GM19351 (cell line): ENCODE measurements at regions not wholly inside any gene's neighbourhood (a gene's known extent, or its start where the extent isn't known, plus 50 kb on each side); places are given as distances from the start of the nearest gene placed in this dataset.
"Not testable (repeated sequence)": the region's sequence is repeated elsewhere in the genome, so short reads cannot be mapped to it uniquely, and the experiment has no call there.

ENCODE experiments used
- ATAC-seq: cut with Tn5 transposase; IDR thresholded peaks from one replicate; pipeline ENCODE4 v1.9.1; 2021; ENCODE audit warnings: mild to moderate bottlenecking, moderate library complexity; ENCODE audit not compliant: unreplicated experiment

DNA sequence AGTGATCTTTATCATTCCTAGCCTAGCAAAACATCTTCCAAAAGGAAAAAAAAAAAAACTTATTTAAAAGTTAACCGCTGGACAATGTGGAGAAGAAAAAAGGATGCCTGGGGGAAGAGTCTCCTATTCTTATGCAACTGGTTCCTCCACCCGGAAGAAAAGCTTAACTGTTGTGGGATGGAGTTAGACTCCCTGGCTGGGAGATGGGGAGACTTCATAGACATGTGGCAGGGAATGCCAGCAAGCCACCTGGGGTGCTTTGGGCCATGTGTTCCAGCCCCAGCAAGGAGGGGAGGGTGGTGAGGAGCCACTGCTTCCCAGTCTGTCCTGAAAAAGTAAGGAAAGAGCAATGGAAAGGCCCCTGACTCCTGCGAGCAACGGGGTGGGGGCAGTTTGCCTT lies 119.4 kb upstream of the SPIN4 start:
- no peak for ATAC-seq

DNA sequence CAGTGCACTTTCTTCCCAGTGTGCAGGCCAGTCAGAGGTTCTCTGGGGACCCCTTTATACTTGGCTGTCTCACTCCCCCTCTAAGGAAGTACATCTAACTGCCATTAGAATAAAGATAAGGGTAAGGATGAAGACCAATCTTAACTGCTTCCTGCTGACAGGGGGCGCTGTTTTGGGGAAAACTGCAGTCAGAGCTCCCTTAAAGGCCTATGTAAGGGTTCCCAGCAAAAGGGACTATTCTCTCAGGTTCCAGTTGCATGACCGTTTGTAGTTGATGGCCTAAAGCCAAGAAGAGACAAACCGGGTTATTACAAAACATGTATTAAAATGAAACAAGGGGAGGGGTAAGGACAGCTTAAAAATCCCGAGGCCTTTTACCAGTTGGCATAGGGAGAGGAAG lies 115.6 kb upstream of the SPIN4 start:
- no peak for ATAC-seq

DNA sequence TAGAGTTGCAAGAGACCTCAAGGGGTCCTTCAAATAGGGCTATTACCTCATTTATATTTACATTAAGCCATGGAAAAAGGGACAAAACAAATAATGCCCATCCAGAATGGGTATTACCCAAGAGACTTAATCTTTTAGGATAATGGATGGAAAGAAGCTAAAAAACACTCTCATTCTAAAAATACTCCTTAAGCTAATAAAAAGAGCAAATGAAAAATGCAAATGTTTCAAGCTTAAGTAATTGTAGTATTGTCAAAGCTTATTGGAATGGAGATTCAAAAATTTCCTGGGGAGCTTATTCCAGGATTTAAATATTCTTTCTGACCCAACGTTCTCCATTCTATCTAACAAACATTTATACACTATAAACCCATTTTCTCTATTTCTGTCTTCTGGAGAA lies 107.8 kb upstream of the SPIN4 start:
- ATAC-seq: no peak

DNA sequence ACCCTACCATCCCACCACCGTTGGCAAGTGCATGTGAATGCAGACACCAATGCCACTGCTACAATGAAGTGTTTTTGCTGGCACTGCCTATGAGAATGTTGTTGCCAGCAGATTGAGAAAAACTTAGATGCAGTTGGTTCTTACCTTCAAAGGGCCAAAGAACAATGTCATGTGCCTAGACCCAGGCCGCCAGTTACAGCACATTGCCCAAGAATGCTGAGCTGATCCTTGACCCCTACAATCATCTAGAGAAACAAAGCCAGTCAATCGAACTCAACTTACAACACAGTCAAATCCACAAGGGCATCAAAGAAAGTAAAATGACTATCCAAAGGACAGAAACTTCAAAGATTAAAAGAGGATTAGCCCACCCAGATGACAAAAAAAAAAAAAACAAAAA lies 102.4 kb upstream of the SPIN4 start:
- ATAC-seq: no peak

DNA sequence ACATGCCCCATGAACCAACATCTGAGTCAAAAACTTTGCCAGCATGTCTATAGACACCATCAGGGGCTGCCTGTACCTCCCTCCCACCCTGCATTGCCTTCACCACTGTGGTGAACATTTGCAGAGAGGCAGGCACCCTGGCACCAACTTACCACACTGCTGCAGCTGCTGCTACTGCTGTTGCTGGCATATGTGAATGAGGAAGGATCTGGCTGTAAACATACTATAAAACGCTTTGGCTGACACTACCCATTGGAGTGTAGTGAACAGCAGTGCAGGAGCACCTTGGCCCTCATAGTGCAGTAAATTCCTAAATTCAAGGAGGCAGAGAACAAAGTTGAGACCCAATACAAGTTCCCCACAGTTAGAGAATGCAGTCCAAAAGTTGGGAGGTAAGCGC lies 90.6 kb upstream of the SPIN4 start:
- no peak for ATAC-seq

DNA sequence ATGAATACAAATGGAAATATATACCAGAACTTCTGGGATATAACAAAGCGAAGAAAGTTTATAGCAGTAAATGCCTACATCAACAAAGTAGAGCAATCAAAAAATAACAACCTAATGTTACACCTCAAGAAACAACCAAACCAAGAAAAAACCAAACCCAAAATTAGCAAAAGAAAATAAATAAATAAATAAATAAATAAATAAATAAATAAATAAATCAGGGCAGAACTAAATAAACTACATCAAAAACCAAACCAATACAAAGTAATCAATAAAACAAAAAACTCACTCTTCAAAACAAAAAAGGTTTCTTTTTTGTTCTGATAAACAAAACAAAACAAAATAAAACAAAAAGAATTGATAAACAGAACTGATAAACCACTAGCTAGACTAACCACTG lies 88.4 kb upstream of the SPIN4 start:
- no peak for ATAC-seq

DNA sequence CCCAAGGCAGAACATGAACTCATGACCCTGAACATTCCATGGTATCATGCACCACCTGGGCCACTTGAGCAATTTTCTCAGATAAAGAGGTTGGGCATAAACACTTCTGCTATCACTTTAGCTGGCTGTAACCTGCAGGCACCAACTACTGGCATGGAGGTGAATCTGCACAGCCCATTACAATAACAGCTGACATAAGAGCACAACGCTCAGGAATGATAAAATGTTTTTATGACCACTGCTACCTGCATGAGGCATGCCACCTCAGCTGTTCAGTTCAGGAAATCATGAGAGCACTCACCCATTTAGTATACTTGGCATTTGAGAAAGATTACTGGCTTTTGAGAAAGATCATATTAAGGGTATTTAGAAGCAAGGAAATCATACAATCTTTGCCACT lies 85.7 kb upstream of the SPIN4 start:
- ATAC-seq: no peak

GRCh38 chrX:63434665-63435064 lies 83.5 kb upstream of the SPIN4 start:
- ATAC-seq: no peak

- no peak for ATAC-seq
Observed at GRCh38 chrX:63434206-63434605, 83.1 kb upstream of the SPIN4 start.

GRCh38 chrX:63430026-63430425 lies 78.9 kb upstream of the SPIN4 start:
- ATAC-seq: no peak

DNA sequence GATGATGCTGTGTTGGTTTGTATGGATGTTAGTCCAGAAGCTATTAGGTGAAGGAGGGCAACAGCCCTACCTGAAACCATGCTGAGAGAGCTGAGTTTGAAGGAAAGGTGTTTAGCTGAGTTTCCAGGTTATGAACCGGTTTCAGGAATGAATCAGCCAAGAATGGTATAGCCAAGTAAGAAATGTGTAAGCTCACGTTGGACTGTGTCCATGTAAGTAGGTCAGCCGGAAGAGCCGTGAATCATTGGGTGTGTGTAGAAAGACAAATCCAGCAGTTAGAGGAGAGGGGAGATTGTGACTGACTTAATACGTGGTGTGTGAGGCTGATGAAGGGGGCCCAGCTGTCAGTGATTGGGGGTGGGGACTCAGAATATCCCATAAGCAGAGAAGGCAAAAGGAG lies 77.2 kb upstream of the SPIN4 start:
- no peak for ATAC-seq

GRCh38 chrX:63426519-63426918 lies 75.4 kb upstream of the SPIN4 start:
- ATAC-seq: no peak

GRCh38 chrX:63424063-63424462 lies 72.9 kb upstream of the SPIN4 start:
- ATAC-seq: no peak

DNA sequence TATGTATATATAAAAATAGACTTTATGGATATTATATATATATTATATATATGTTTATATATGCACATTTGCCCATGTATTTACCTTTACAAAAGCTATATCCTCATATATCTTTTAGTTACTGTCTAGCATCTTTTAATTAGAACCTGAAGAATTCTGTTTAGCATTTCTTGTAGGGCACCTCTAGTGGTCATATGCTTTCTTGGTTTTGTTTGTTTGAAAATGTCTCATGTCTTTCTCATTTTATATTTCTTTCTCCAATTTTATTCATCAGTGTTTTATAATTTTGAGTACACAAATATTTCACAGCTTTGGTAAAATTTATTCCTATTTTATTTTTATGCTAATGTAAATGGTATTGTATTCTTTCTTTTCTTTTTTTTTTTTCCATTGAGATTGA lies 70.3 kb upstream of the SPIN4 start:
- no peak for ATAC-seq

DNA sequence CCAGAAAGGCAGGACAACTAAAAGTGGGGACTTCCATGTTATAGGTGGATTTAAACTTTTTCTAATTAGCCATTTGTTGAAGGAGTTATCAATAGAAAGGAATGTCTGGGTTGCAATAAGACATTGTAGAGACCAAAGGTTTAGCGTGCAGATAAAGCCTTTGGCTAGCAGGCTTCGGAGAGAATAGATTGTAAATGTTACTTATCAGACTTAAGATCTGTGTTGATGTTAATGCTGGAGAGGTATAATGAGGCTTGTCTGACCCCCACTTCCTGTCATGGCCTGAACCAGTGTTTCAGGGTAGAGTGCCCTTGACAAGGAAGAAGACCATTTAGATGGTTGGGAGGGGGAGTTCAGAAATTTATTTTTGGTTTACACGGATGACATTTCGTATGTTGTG lies 67.1 kb upstream of the SPIN4 start:
- no peak for ATAC-seq

- no peak for ATAC-seq
Observed at GRCh38 chrX:63417649-63418048, 66.5 kb upstream of the SPIN4 start.

DNA sequence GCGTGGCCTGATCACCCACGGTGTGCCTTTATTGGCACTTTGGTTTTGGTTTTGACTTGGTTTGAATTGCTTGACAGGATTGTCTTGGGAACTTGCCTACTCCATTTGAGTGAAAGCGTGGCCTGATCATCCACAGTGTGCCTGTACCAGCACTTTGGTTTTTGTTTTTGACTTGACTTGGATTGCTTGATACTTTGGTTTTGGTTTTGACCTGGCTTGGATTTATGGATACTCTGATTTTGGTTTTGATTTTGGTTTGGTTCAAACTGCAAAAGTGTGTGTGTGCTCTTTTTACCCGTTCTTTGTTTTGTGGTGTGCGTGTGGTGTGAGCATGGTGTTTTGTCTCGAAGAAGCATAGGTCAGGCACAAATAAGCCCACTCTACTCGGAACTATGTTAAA lies 58.8 kb upstream of the SPIN4 start:
- not testable (repeated sequence) for ATAC-seq

DNA sequence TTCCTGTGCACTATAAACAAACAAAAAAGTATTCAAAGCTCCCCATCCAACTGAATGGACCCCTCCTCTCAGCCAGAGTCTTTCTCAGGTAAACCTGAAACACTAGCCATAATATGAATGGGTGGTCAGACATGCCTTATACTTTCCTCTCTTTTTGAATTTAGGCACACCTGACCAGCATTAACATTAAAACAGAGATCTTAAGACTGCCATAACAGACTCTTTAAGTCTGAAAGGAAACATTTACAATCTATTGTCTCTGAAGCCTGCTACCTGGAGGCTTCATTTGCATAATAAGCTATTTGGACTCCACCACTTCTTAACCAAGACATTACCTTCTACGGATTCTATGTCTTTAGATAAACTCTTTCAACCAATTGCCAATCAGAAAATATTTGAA lies 56.9 kb upstream of the SPIN4 start:
- no peak for ATAC-seq

DNA sequence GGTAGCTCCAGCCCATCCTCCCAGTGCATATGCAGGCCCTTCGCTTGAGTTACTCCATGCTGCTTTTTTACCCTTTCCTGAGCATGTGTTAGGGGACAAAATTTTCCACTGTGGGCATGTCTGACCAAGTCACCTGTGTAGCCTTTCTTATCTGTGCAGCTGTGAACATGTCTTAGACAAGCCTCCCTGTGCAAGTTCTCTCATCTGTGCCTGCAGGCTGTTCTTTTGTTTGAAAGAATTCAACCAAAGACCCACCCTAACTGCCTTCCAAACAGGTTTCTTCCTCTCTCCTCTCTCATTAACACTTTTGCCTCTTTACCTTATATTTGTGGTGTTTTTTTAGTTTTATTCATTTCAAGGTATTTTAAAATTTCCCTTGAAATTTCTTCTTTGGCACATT lies 53.2 kb upstream of the SPIN4 start:
- no peak for ATAC-seq

- ATAC-seq: no peak
Observed at GRCh38 chrX:63402106-63402505, 51.0 kb upstream of the SPIN4 start.
